Keratinocyte (primary cell): ENCODE measurements at regions not wholly inside any gene's neighbourhood (a gene's known extent, or its start where the extent isn't known, plus 50 kb on each side); places are given as distances from the start of the nearest gene placed in this dataset.

Experiments
- CTCF ChIP-seq, 3 experiments: IDR thresholded peaks in 1 of 3; conservative IDR thresholded peaks in 1 of 3; optimal IDR thresholded peaks in 1 of 3; 2 replicates in 2 of 3; 3 replicates in 1 of 3; pipeline versions ENCODE3 to v1.5.1; 2011; ENCODE audit warnings: low read length in 3 of 3, mild to moderate bottlenecking in 3 of 3, moderate library complexity in 2 of 3, control low read depth in 1 of 3, inconsistent platforms in 1 of 3; ENCODE audit not compliant: insufficient read depth in 2 of 3; ENCODE audit errors: extremely low read depth in 1 of 3
- EZH2 ChIP-seq: IDR thresholded peaks from one replicate; pipeline ENCODE4 v1.6.1; 2012; ENCODE audit warnings: inconsistent platforms, mild to moderate bottlenecking, low read length, moderate library complexity

- TF ChIP-seq CTCF (optimal IDR thresholded peaks at IDR 0.05 in 1 of 3, IDR thresholded peaks at IDR 0.05 in 1 of 3, conservative IDR thresholded peaks at IDR 0.05 in 1 of 3; ENCODE audit: extremely low read depth in 1 of 3, insufficient read depth in 2 of 3, low read length in 3 of 3), result no peak
- no peak for TF ChIP-seq EZH2
These were observed 97.4 kb upstream of the SOX4 start for GRCh38 chr6:21496196-21496595.
